Kidney epithelial cell (primary cell): ENCODE measurements at regions not wholly inside any gene's neighbourhood (a gene's known extent, or its start where the extent isn't known, plus 50 kb on each side); places are given as distances from the start of the nearest gene placed in this dataset.

Source experiments
- DNase-seq: peaks from one replicate; pipeline ENCODE4 v3.0.0-alpha.2; 2010; ENCODE audit warnings: low read depth
- H3K27me3 ChIP-seq: 2 replicates; pipeline ENCODE4 v1.6.0; 2011; ENCODE audit warnings: low read length; ENCODE audit not compliant: control insufficient read depth, insufficient read depth
- H3K36me3 ChIP-seq: 2 replicates; pipeline ENCODE4 v1.5.1; 2011; ENCODE audit warnings: low read length; ENCODE audit not compliant: control insufficient read depth, insufficient read depth
- H3K4me3 ChIP-seq: 2 replicates; pipeline ENCODE4 v1.5.1; 2011; ENCODE audit warnings: low read depth, mild to moderate bottlenecking, control low read depth, low read length
- CTCF ChIP-seq: IDR thresholded peaks from 2 replicates; pipeline ENCODE4 v1.5.1; 2011; ENCODE audit warnings: mild to moderate bottlenecking, moderate library complexity, low read length, control low read depth, inconsistent platforms; ENCODE audit not compliant: insufficient read depth, poor library complexity, severe bottlenecking

GRCh38 chr13:90246687-90247345 is 1100.7 kb upstream of the MIR17HG start:
- no peak for TF ChIP-seq CTCF
- H3K4me3 ChIP-seq: no peak overlapping the region
- no peaks in the 10 kb centered on the region for H3K36me3 ChIP-seq

GRCh38 chr13:90253806-90254205 is 1093.7 kb upstream of the MIR17HG start:
- no peaks in the 10 kb centered on the region for H3K36me3 ChIP-seq
- DNase-seq: no peak
- no peak overlapping the region for H3K4me3 ChIP-seq
- H3K27me3 ChIP-seq: no peaks in the 10 kb centered on the region
- TF ChIP-seq CTCF: no peak

More at GRCh38 chr13:90246687-90247345, 1100.7 kb upstream of the MIR17HG start:
- no peaks in the 10 kb centered on the region for H3K27me3 ChIP-seq
- DNase-seq: no peak

- no peak for DNase-seq
- TF ChIP-seq CTCF: no peak
Observed at GRCh38 chr13:90254437-90254836, 1093.0 kb upstream of the MIR17HG start.

GRCh38 chr13:90256746-90257145 is 1090.7 kb upstream of the MIR17HG start:
- Histone ChIP-seq H3K27me3 (no peaks in the 10 kb centered on the region), H3K4me3 (no peak overlapping the region), H3K36me3 (no peaks in the 10 kb centered on the region)
- no peak for DNase-seq
- no peak for TF ChIP-seq CTCF

More at GRCh38 chr13:90254437-90254836, 1093.0 kb upstream of the MIR17HG start:
- Histone ChIP-seq H3K27me3 (no peaks in the 10 kb centered on the region), H3K4me3 (no peak overlapping the region), H3K36me3 (no peaks in the 10 kb centered on the region)

- DNase-seq: no peak
- no peak overlapping the region for H3K4me3 ChIP-seq
- no peaks in the 10 kb centered on the region for H3K27me3 ChIP-seq
- H3K36me3 ChIP-seq: no peaks in the 10 kb centered on the region
- TF ChIP-seq CTCF: no peak
Observed at GRCh38 chr13:90258129-90258528, 1089.4 kb upstream of the MIR17HG start.

GRCh38 chr13:90261343-90261742 is 1086.1 kb upstream of the MIR17HG start:
- no peak for DNase-seq
- Histone ChIP-seq H3K4me3 (no peak overlapping the region), H3K36me3 (no peaks in the 10 kb centered on the region), H3K27me3 (no peaks in the 10 kb centered on the region)
- TF ChIP-seq CTCF: no peak
